ENCODE measurements at regions not wholly inside any gene's neighbourhood (a gene's known extent, or its start where the extent isn't known, plus 50 kb on each side); places are given as distances from the start of the nearest gene placed in this dataset.

- 62 to 68% (median 66%) methylated on average over 14 of the region's 14 CpGs for whole genome bisulfite sequencing, 5 donors
- Histone ChIP-seq H3K4me1 (peaks cover 21 to 63% (median 35%) of the 10 kb centered on the region in 6 donors), H3K27ac (peak overlapping the region; percentile 49 to 91 (median 74)), H3K27me3 (replicated peaks in 1 of 7) (no peaks in the 10 kb centered on the region), H3K36me3 (no peaks in the 10 kb centered on the region), H3K4me3 (no peak overlapping the region), H3K9me3 (no peaks in the 10 kb centered on the region)
- DNase-seq = peak; percentile 76
- intact Hi-C loops (cut with DNase I; ENCODE audit: low total_unique reads) = no loop called here
- TF ChIP-seq POLR2A (IDR thresholded peaks at IDR 0.05) = no peak
- TF ChIP-seq POLR2AphosphoS5 (IDR thresholded peaks at IDR 0.05) = peak in 2 of 3 donors; percentile 25 to 72
- no peak for TF ChIP-seq CTCF (IDR thresholded peaks at IDR 0.05 in 8 of 11, conservative IDR thresholded peaks at IDR 0.05 in 3 of 11)
These were observed 108.4 kb upstream of the RASGRP1 start for GRCh38 chr15:38672814-38673670.

- Histone ChIP-seq H3K36me3 (no peaks in the 10 kb centered on the region), H3K27me3 (replicated peaks in 1 of 7) (no peaks in the 10 kb centered on the region), H3K4me1 (peaks cover 20 to 57% (median 33%) of the 10 kb centered on the region in 6 donors), H3K27ac (no peak overlapping the region), H3K9me3 (no peaks in the 10 kb centered on the region), H3K4me3 (no peak overlapping the region)
- 66 to 73% (median 68%) methylated on average over 4 of the region's 4 CpGs for WGBS, 5 donors
- TF ChIP-seq POLR2AphosphoS5 (IDR thresholded peaks at IDR 0.05) (no peak), POLR2A (IDR thresholded peaks at IDR 0.05) (no peak), CTCF (IDR thresholded peaks at IDR 0.05 in 8 of 11, conservative IDR thresholded peaks at IDR 0.05 in 3 of 11) (no peak)
- intact Hi-C loops (cut with DNase I; ENCODE audit: low total_unique reads) = no loop called here
- no peak for DNase-seq
These were observed 109.8 kb upstream of the RASGRP1 start for GRCh38 chr15:38674448-38674847.

GRCh38 chr15:38678281-38678680 lies 113.7 kb upstream of the RASGRP1 start:
- Histone ChIP-seq H3K4me3 (no peak overlapping the region), H3K9me3 (no peaks in the 10 kb centered on the region), H3K27me3 (replicated peaks in 1 of 7) (no peaks in the 10 kb centered on the region), H3K36me3 (no peaks in the 10 kb centered on the region), H3K27ac (no peak overlapping the region), H3K4me1 (peaks cover 1 to 26% (median 10%) of the 10 kb centered on the region in 6 donors)
- intact Hi-C loops (cut with DNase I; ENCODE audit: low total_unique reads) = no loop called here
- 94 to 99% (median 95%) methylated on average over 2 of the region's 2 CpGs for WGBS, 5 donors
- no peak for TF ChIP-seq CTCF (IDR thresholded peaks at IDR 0.05 in 8 of 11, conservative IDR thresholded peaks at IDR 0.05 in 3 of 11)
- TF ChIP-seq POLR2AphosphoS5 (IDR thresholded peaks at IDR 0.05) = no peak
- no peak for TF ChIP-seq POLR2A (IDR thresholded peaks at IDR 0.05)
- no peak for DNase-seq

- DNase-seq = no peak
- TF ChIP-seq POLR2AphosphoS5 (IDR thresholded peaks at IDR 0.05) (no peak), POLR2A (IDR thresholded peaks at IDR 0.05) (no peak), CTCF (IDR thresholded peaks at IDR 0.05 in 8 of 11, conservative IDR thresholded peaks at IDR 0.05 in 3 of 11) (no peak)
- peaks cover 3 to 31% (median 21%) of the 10 kb centered on the region in 6 donors for H3K4me1 ChIP-seq
- WGBS, 5 donors = 77 to 86% (median 79%) methylated on average over 5 of the region's 5 CpGs
- H3K9me3 ChIP-seq = no peaks in the 10 kb centered on the region
- no peaks in the 10 kb centered on the region for H3K36me3 ChIP-seq
- H3K27me3 ChIP-seq (replicated peaks in 1 of 7) = no peaks in the 10 kb centered on the region
- intact Hi-C loops (cut with DNase I; ENCODE audit: low total_unique reads) = no loop called here
- H3K4me3 ChIP-seq = no peak overlapping the region
- no peak overlapping the region for H3K27ac ChIP-seq
These were observed 116.2 kb upstream of the RASGRP1 start for GRCh38 chr15:38680775-38681174.

Measured in spleen (tissue), 11 donors.